ENCODE measurements at regions not wholly inside any gene's neighbourhood (a gene's known extent, or its start where the extent isn't known, plus 50 kb on each side); places are given as distances from the start of the nearest gene placed in this dataset.

- TF ChIP-seq CTCF (conservative IDR thresholded peaks at IDR 0.05) = no peak
- TF ChIP-seq EZH2 (IDR thresholded peaks at IDR 0.05; ENCODE audit: low read depth) = no peak
Observed at GRCh38 chr6:25084508-25084833, 148.7 kb upstream of the RIPOR2 start.

Measured in PC-9 (cell line).